GM12878 (cell line): ENCODE measurements at regions not wholly inside any gene's neighbourhood (a gene's known extent, or its start where the extent isn't known, plus 50 kb on each side); places are given as distances from the start of the nearest gene placed in this dataset.

ENCODE experiments used
- ATAC-seq: fragments of 200-7000 bp; cut with Tn5 transposase; 3 replicates; pipeline ENCODE4 v1.9.1; 2020; ENCODE audit warnings: mild to moderate bottlenecking, moderate library complexity
- BruUV-seq: library from RNA; stranded (reverse); fragments of 400-500 nt; replicated peaks from 2 replicates; lab custom pipeline; 2021; lab: Mats Ljungman, UMichigan
- CTCF ChIA-PET: fragments of 300-600 bp; sonication (Branson Sonifier 250); formaldehyde crosslinking; extraction: SDS; loops from one replicate; lab custom pipeline; 2021; ENCODE audit warnings: inconsistent platforms; lab: Yijun Ruan, JAX
- POLR2A ChIA-PET: fragments of 350-600 bp; formaldehyde crosslinking; extraction: SDS; loops from one replicate; lab custom pipeline; 2021; ENCODE audit warnings: inconsistent platforms; lab: Charles Lee
- RAD21 ChIA-PET: fragments of 300-600 bp; sonication (Branson Sonifier 250); formaldehyde crosslinking; loops from one replicate; lab custom pipeline; 2023; ENCODE audit warnings: antibody characterized with exemption; ENCODE audit not compliant: unreplicated experiment; lab: Charles Lee
- SMC1A ChIA-PET: fragments of 300-600 bp; sonication (Branson Sonifier 250); formaldehyde crosslinking; loops from one replicate; lab custom pipeline; 2023; ENCODE audit not compliant: unreplicated experiment, uncharacterized antibody; lab: Charles Lee
- DNase-seq: peaks from one replicate; pipeline ENCODE4 v3.0.0-alpha.2; 2011; ENCODE audit warnings: low read depth, low spot score
- FAIRE-seq: peaks from 3 replicates; lab custom pipeline; 2011; peaks lifted over from hg19 to GRCh38; lab: Jason Lieb, UNC
- H2AFZ ChIP-seq: 2 replicates; pipeline ENCODE4 v1.6.0; 2011; ENCODE audit warnings: low read depth, low read length, control low read depth; ENCODE audit not compliant: control insufficient read depth
- H3K27ac ChIP-seq: 2 replicates; pipeline ENCODE4 v1.5.1; 2011; ENCODE audit warnings: control low read depth; ENCODE audit not compliant: control insufficient read depth, insufficient read depth
- H3K27me3 ChIP-seq, 2 experiments: replicated peaks in 1 of 2; 2 replicates each; pipeline versions ENCODE4 v1.6.0 to v1.6.1; 2011; ENCODE audit warnings: low read length in 1 of 2; ENCODE audit not compliant: control insufficient read depth in 2 of 2, insufficient read depth in 2 of 2
- H3K36me3 ChIP-seq, 2 experiments: 2 replicates each; pipeline ENCODE4 v1.5.1; 2011; ENCODE audit warnings: low read length in 1 of 2; ENCODE audit not compliant: control insufficient read depth in 2 of 2, insufficient read depth in 2 of 2
- H3K4me1 ChIP-seq: 2 replicates; pipeline ENCODE4 v1.6.1; 2011; ENCODE audit warnings: mild to moderate bottlenecking, low read length, moderate library complexity, mixed read lengths; ENCODE audit not compliant: control insufficient read depth, insufficient read depth
- H3K4me2 ChIP-seq: 2 replicates; pipeline ENCODE4 v1.6.0; 2011; ENCODE audit warnings: control low read depth; ENCODE audit not compliant: control insufficient read depth, insufficient read depth
- H3K4me3 ChIP-seq: fragments of 200-600 bp; sonication (generic); 2 replicates; pipeline ENCODE4 v1.5.1; 2016
- H3K79me2 ChIP-seq: 2 replicates; pipeline ENCODE4 v1.6.0; 2011; ENCODE audit warnings: low read length; ENCODE audit not compliant: control insufficient read depth, insufficient read depth
- H3K9ac ChIP-seq: 2 replicates; pipeline ENCODE4 v1.8.0; 2011; ENCODE audit warnings: low read length, control low read depth, mixed read lengths; ENCODE audit not compliant: control insufficient read depth, insufficient read depth
- H3K9me3 ChIP-seq: replicated peaks from 3 replicates; pipeline ENCODE4 v1.5.1; 2011; ENCODE audit warnings: mild to moderate bottlenecking, low read length; ENCODE audit not compliant: control insufficient read depth, insufficient read depth
- H4K20me1 ChIP-seq: 2 replicates; pipeline ENCODE4 v1.6.0; 2011; ENCODE audit not compliant: control insufficient read depth, insufficient read depth
- E2F8 ChIP-seq: fragments of 450-650 bp; IDR thresholded peaks from 2 replicates; pipeline ENCODE4 v1.6.1; 2018; ENCODE audit warnings: mild to moderate bottlenecking, low read depth, moderate library complexity; ENCODE audit not compliant: partially characterized antibody
- HSF1 ChIP-seq: fragments of 150-350 bp; IDR thresholded peaks from 2 replicates; pipeline ENCODE4 v1.6.1; 2014; ENCODE audit warnings: mild to moderate bottlenecking, low read depth, low read length
- MTA2 ChIP-seq: fragments of 450-650 bp; IDR thresholded peaks from 2 replicates; pipeline ENCODE4 v1.6.1; 2016; ENCODE audit warnings: low read depth, mild to moderate bottlenecking, moderate library complexity
- TARDBP ChIP-seq: IDR thresholded peaks from 2 replicates; pipeline ENCODE4 v1.6.1; 2016; ENCODE audit warnings: borderline replicate concordance
- YY1 ChIP-seq: IDR thresholded peaks from 2 replicates; pipeline ENCODE4 v1.6.1; 2011; ENCODE audit warnings: low read depth, mild to moderate bottlenecking, low read length
- ZBTB4 ChIP-seq: fragments of 450-650 bp; formaldehyde crosslinking; IDR thresholded peaks from 2 replicates; pipeline ENCODE4 v1.4.0; 2022; ENCODE audit warnings: mild to moderate bottlenecking, moderate library complexity
- WGBS: methylation state at CpG from one replicate; pipeline ENCODE4 v1.1.6; 2016; ENCODE audit warnings: low lambda C conversion rate; ENCODE audit not compliant: insufficient replicate concordance, insufficient coverage; ENCODE audit errors: missing lambda C conversion rate; 5-methylcytosine and 5-hydroxymethylcytosine counted together
- in situ Hi-C: fragments of 300-500 bp; cut with MboI; formaldehyde crosslinking; loops from 9 replicates; pipeline ENCODE4 v1.14.3; 2018; ENCODE audit warnings: mixed read lengths
- intact Hi-C: fragments of 100-400 bp; cut with micrococcal nuclease; formaldehyde crosslinking; loops from one replicate; pipeline ENCODE4 v1.14.2; 2022; ENCODE audit not compliant: unreplicated experiment

- ChIA-PET POLR2A (interaction anchor here (1.2 kb wide), 1 partner anchor 50 kb away, joined by 3 read pairs; no protein-coding TSS in a partner anchor), SMC1A (interaction anchor here (1.3 to 1.7 kb wide), 2 partner anchors 86 to 87 kb away, joined by 4 read pairs; no protein-coding TSS in a partner anchor), RAD21 (no interaction called here), CTCF (interaction anchor here (1.6 kb wide), 1 partner anchor 86 kb away, joined by 4 read pairs; no protein-coding TSS in a partner anchor)
- Histone ChIP-seq H3K36me3 (no peaks in the 10 kb centered on the region), H3K4me1 (no peaks in the 10 kb centered on the region), H2AFZ (no peak overlapping the region), H4K20me1 (no peaks in the 10 kb centered on the region), H3K9ac (no peak overlapping the region), H3K4me2 (no peak overlapping the region), H3K27me3 (no peaks in the 10 kb centered on the region; a peak in 1 of 4 replicates), H3K27ac (no peak overlapping the region), H3K79me2 (no peaks in the 10 kb centered on the region), H3K9me3 (peaks cover 6% of the 10 kb centered on the region; the same call in 2 of the 3 replicates), H3K4me3 (no peak overlapping the region)
- DNase-seq (no peak), FAIRE-seq (no peak), ATAC-seq (no peak)
- no TSS peak for BruUV-seq
- intact Hi-C loops: no loop called here
- TF ChIP-seq ZBTB4 (CRISPR knock-in tag): no peak
- TF ChIP-seq TARDBP: no peak
- no peak for TF ChIP-seq HSF1
- TF ChIP-seq MTA2: no peak
- no peak for TF ChIP-seq E2F8
- no peak for TF ChIP-seq YY1
- 57% methylated on average over 12 of the region's 13 CpGs for WGBS
- in situ Hi-C loops: no loop called here
These were observed 89.7 kb downstream of the MYEOV start for GRCh38 chr11:69383372-69384250.
